HG02970 (cell line): ENCODE measurements at regions not wholly inside any gene's neighbourhood (a gene's known extent, or its start where the extent isn't known, plus 50 kb on each side); places are given as distances from the start of the nearest gene placed in this dataset.

ENCODE experiments used
- ATAC-seq: cut with Tn5 transposase; IDR thresholded peaks from one replicate; pipeline ENCODE4 v1.9.1; 2021; ENCODE audit warnings: mild to moderate bottlenecking, moderate library complexity, moderate number of reproducible peaks; ENCODE audit not compliant: unreplicated experiment, low FRiP score

DNA sequence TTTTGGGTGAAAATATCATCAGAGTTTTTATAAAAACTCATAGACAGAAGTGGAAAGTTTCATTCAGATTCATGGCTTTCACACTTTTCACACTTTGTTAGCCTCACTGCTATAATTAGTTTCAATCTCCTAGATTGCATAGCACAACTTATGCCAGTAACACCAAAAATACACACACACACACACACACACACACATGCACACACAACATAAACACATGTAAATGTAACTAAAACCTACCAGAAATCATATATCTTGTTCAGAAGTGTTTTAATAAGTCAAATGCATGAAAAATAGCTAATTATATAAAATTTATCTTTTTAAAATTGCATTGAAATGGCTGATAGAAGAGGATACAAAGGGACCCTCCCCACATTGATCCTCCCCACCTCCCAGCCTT is 347.8 kb upstream of the SLC35B3 start:
- no peak for ATAC-seq

DNA sequence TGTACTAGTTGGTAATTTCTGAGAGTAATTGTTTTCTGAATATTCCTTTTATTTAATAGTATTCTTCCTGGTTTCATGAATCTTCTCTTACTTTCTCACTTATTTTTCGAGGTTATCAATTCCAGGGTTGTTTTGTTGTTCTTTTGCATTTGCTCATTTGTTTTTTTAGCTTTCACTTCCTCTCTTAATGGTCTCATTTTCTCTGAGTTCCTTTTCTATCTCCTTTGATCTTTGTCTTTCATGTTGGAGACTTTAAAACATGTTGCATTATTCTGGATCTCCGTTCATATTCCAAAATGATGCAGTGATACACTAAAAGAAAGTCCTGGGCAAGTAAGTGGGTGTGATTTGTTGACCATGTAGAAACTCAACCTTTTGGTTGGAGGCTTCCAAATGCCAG is 345.3 kb upstream of the SLC35B3 start:
- no peak for ATAC-seq

- no peak for ATAC-seq
These were observed 329.4 kb upstream of the SLC35B3 start for GRCh38 chr6:8764733-8765132.

DNA sequence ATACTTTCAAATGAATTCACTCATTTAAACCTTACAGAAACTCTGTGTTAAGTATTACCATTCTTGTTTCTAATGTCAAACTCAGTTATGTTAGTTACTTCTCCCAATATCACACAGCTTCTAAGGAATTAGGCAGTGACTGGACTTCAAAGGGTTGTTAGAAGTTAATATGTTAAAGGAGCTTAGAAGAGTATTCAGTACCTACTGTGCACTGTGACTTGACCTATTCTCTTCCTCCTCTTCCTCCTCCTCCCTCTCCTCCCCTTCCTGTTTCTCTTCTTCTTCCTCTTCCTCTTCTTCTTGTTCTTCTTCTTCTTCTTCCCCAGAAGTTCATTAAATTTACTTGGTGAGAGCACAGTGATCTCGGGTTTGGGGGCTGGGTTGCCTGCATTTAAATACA is 325.6 kb upstream of the SLC35B3 start:
- no peak for ATAC-seq

- ATAC-seq = no peak
These were observed 323.1 kb upstream of the SLC35B3 start for GRCh38 chr6:8758412-8758811.

DNA sequence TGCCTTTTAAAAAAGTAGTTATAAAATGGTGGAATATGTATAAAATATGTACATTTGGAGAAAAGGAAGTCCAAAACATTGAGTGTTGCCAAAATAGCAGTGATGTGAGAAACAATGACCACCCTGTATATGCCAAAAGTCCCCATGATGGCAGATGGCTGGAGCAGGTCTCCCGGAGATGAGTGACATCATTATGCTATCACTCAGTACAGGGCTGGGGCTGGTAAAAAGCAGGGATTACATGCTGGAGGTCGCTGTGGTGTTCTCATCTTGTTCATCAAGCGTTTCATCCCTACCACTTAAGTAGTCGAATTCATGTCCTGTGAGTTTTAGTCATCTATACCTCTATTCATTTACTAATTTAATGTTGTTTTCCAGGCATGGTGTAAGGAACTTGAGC is 315.3 kb upstream of the SLC35B3 start:
- no peak for ATAC-seq

GRCh38 chr6:8749465-8749864 is 314.1 kb upstream of the SLC35B3 start:
- no peak for ATAC-seq

DNA sequence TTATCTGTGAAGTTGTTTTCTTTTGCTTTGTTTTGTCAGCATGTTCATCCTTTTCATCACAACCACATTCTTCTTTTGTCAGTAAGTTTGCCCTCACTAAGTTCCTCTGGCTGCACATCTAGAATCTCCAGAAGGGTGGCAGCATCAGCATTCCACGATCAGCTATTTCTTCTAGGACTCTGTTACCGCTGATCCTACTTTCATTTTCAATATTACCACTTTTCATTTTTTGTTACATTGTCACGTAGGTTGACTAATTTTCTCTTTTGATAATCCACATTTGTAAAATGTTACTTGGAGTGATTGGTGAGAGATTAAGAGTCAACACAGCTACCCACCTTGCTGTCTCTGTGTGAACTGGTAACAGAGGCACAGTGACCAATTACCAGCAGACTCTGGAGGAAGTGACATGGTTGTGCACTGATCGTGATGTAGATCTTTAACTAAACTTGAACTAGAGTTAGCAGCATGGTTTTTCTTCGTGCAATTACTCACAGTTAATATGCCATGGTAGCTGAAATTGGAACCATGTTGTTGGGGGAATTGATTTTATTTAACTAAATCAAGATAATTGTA is 307.9 kb upstream of the SLC35B3 start:
- peak; percentile 59 for ATAC-seq

- no peak for ATAC-seq
These were observed 304.1 kb upstream of the SLC35B3 start for GRCh38 chr6:8739454-8739853.

DNA sequence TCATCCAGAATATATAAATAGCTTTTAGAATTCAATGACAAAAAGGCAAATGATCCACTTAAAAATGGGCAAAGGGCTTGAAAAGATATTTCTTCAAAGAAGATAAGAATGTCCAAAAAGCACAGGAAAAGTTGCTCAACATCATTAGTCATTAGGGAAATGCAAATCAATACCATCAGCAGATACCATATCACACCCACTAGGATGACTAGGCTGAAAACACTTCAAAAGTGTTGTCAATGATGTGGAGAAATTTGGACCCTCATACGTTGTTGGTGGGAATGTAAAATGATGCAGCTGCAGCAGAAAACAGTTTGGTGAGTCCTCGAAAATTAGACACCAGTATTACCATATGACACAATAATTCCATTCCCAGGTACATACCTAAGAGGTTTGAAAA is 303.6 kb upstream of the SLC35B3 start:
- no peak for ATAC-seq

DNA sequence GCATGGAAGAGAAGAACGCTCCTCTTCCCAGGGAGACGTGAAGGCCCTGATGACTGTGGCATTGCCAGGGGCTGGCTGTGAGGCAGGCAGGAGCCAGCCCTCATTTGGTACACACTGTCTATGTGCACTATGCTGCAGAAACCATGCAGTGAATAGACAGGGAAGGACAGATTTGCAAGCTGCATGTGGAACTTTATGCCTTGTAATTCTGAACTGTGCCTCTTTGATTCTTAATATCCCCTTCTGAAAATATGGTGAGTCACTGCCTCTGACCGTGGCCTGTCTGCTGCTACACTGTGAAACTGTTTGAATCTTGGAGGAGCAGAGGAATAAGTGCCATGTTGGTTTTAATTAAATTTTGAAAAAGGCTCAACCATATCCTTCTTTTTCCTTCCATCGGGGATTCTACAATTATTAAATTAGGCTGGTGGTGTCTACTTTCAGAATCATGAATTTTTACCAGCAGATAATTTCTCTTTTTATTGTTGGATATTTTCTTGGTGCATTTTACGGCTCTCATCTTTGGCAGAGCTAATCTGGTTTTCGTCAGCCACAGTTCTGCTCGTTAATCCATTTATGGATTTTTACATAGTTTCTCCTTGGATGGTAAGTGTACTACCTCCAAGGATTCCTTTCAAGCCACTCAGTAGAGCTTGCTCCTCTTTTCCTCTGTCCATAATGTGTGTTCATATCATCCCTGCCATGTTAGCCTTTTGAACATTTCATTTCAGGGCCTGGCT is 301.0 kb upstream of the SLC35B3 start:
- no peak for ATAC-seq

DNA sequence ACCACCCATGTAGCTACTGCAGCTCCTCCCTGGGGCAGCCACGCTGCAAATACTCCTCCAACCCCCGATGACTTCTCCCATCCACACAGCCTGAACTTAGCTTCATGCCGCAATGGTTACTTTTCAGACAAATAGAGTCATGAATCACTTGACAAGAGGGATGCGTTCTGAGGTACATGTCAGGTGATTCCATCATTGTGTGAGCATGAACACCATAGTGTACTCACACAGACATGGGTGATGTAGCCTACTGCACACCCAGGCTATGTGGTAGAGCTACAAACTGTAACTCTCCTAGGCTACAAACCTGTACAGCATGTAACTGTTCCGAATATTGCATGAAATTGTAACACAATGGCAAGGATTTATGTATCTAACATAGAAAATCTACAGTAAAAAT is 298.5 kb upstream of the SLC35B3 start:
- ATAC-seq = no peak

GRCh38 chr6:8731874-8732273 is 296.5 kb upstream of the SLC35B3 start:
- ATAC-seq = no peak

DNA sequence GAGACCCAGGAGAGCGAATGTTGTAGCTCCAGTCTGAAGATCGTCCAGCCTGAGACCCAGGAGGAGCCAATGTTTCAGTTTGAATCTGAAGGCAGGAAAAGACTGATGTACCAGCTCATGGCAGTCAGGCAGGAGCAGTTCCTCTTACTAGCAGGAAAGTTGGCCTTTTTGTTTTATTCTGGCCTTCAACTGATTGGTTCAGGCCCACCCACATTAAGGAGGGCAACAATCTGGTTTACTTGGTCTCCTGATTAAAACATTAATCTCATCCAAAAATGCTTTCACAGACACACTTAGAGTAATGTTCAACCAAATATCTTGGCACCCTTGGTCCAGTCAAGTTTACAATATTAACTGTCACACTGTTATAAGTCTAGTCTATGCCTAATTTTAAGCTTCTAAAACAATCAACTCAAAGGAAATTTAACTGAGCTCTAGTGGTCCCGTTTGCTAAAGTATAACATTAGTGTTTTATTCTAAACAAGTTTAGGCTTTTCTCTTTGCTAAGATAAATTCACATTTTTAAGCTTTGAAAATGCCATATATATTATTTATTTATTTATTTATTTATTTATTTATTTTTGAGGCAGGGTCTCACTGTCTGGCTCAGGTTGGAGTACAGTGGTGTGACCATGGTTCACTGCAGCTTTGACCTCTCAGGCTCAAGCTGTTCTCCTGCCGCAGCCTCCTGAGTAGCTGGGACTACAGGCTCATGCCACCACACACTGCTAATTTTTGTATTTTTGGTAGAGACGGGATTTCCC is 275.5 kb upstream of the SLC35B3 start:
- no peak for ATAC-seq

GRCh38 chr6:8707956-8708772 is 272.8 kb upstream of the SLC35B3 start:
- ATAC-seq = no peak

DNA sequence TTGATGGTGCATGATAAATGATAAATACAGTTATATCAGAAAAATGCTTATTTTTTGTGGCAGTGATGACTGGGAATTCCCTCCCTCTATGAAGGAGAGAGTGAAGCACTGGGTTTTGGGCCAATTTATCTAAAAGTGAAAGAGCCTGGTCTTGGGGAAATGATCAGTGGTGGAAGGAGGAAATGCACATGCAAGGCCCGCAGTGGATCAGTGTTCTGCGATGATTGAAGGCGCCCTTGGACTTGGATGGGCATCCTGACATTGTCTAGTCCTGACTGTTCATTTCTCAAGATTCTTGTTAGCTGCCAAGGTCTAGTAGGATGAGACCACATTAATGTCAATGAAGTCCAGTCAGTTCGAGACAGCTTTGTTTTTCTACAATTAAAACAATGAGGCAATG is 272.0 kb upstream of the SLC35B3 start:
- no peak for ATAC-seq

DNA sequence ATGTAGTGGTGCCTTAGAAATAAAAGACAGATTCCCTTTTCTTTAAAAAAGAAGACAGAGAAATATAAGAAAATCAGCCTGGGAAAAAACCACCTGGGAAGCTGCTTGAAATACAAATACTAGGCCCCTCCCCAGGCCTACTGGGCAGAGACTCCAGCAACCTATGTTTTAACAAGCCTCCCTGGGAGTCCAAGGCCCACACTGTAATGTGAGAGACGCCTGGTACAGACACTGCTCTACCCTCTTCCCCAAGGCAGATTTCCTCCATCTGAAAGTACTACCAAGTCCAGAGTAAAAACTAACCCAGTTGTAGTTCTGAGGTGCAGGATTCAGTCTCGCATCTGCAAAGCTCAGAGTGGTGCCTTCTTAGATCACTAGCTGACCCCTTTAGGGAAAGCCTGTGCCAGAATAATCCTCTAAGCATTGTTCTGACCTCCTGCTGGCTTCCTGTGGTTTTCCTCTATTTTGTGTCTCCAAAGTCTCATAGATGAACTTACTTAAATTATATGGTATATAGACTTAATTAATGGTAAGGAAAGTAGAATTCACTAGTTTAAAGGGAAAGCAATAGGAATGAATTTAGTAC is 270.2 kb upstream of the SLC35B3 start:
- ATAC-seq = no peak

- no peak for ATAC-seq
These were observed 267.7 kb upstream of the SLC35B3 start for GRCh38 chr6:8703059-8703458.

DNA sequence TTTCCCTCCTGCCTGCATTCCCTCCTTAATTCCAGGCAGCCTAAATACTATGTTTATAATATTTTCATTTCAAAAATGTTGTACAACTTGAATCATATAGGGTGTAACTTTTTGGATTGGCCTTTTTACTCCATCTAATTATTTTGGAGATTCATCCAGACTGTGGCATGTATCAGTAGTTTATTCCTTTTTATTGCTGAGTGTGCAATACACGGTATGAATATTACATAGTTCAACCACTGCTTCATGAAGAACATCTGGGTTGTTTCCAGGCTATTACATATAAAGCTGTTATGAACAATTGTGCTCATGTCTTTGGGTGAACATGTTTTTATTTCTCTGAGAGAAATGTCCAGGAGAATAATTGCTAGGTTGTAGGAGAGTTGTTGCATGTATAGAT is 253.5 kb upstream of the SLC35B3 start:
- no peak for ATAC-seq

DNA sequence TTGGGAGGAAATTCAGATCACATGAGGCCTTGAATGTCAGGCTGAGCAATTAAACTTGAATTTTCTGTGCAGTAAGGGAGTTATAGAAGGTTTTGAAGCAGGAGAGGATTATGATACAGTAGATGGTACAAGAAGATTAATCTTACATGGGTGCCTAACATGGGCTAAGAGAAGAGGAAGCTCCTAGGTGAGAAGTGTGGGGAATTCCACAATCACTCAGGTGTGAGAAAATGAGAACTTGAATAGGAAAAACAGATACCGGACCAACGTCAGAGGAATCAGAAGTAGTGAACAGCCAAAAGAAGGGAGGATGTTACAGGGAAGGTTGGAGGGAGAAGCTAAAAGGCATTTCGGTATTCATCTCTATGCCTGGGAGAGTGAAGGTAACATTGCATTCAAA is 250.7 kb upstream of the SLC35B3 start:
- ATAC-seq = no peak

GRCh38 chr6:8683204-8683603 is 247.9 kb upstream of the SLC35B3 start:
- ATAC-seq = no peak
